Epithelial cell of proximal tubule (primary cell): ENCODE measurements at regions not wholly inside any gene's neighbourhood (a gene's known extent, or its start where the extent isn't known, plus 50 kb on each side); places are given as distances from the start of the nearest gene placed in this dataset.

Experiments used
- DNase-seq: peaks from one replicate; pipeline ENCODE4 v3.0.0-alpha.2; 2011; ENCODE audit warnings: low read depth
- H3K4me3 ChIP-seq: 2 replicates; pipeline ENCODE4 v1.5.1; 2011; ENCODE audit warnings: low read depth, mild to moderate bottlenecking, low read length
- TF ChIP-seq, protein P1 (sequence below): conservative IDR thresholded peaks from 2 replicates; pipeline ENCODE4 v1.5.1; 2012; ENCODE audit warnings: low read depth, mild to moderate bottlenecking, low read length

DNA sequence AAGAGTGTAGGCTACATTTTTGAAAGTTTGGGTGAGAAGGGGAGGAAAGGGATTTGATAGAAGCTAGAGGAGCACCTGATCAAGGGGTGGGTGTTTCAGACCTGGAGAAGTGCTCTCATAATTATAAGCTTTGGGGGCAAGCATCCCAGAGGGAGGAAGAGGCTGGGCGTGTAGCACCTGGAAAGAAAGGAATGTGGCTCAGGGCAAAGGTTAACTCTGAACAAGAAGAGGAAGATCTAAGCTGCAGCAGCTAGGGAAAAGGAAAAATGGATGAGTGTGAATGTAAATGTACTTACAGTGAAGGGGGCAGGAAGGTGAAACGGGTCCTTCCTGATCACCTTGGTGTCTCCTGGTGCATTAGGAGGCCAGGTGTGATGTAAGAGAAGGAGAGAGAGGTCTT is 49.8 kb upstream of the ANKRD55 start:
- DNase-seq: no peak
- no peak overlapping the region for H3K4me3 ChIP-seq
- TF ChIP-seq, protein P1, sequence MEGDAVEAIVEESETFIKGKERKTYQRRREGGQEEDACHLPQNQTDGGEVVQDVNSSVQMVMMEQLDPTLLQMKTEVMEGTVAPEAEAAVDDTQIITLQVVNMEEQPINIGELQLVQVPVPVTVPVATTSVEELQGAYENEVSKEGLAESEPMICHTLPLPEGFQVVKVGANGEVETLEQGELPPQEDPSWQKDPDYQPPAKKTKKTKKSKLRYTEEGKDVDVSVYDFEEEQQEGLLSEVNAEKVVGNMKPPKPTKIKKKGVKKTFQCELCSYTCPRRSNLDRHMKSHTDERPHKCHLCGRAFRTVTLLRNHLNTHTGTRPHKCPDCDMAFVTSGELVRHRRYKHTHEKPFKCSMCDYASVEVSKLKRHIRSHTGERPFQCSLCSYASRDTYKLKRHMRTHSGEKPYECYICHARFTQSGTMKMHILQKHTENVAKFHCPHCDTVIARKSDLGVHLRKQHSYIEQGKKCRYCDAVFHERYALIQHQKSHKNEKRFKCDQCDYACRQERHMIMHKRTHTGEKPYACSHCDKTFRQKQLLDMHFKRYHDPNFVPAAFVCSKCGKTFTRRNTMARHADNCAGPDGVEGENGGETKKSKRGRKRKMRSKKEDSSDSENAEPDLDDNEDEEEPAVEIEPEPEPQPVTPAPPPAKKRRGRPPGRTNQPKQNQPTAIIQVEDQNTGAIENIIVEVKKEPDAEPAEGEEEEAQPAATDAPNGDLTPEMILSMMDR: no peak
